ENCODE measurements at regions not wholly inside any gene's neighbourhood (a gene's known extent, or its start where the extent isn't known, plus 50 kb on each side); places are given as distances from the start of the nearest gene placed in this dataset.

DNA sequence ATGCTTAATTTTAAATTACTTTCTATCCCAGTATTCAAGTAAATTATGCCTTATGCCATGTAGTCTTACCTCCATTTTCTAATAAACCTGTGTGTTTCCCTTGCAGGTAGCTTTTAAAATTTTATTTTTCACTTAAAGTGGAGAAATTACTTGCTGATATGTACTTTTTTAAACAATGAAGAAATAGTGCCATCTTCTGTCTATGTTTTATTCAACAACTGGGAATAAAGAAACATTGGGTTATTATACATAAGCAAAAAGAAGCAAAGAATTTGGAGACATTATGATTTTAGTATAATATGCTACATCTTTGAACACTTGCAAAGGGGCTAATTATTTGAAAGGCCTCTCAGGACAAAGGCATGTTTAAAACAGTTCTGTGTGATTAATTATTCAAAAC lies 1912.9 kb downstream of the MRPL39 start:
- no peaks in the 10 kb centered on the region for H3K4me1 Mint-ChIP-seq (ENCODE audit: low read depth)

DNA sequence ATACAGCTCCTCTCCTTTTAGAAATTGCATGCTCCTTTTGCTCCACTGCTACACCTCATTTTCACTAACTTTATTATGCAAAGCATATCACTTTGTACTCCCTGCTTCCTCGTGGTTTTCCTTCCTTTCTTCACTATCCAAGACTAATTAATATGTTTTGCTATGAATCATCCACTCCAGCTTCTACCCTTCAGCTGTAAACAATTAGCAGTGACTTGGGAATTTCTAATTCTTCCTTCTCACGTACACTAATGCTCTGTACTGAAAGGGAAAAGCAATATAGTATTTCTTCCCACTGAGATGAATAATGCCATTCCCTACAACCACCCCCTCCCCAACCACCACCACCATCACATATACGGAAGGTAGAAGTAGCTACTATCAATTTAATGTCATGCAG lies 1917.0 kb downstream of the MRPL39 start:
- no peak overlapping the region for H3K4me3 Mint-ChIP-seq
- H3K36me3 Mint-ChIP-seq: no peaks in the 10 kb centered on the region
- DNase-seq: no peak
- no peaks in the 10 kb centered on the region for H3K9me3 Mint-ChIP-seq
- ChIA-PET POLR2A (no interaction called here), CTCF (no interaction called here)
- intact Hi-C loops (cut with micrococcal nuclease): no loop called here
- no peaks in the 10 kb centered on the region for H3K27me3 Mint-ChIP-seq
- no peak overlapping the region for H3K27ac Mint-ChIP-seq
- H3K4me1 Mint-ChIP-seq (ENCODE audit: low read depth): no peaks in the 10 kb centered on the region

More for the DNA sequence above, 1912.9 kb downstream of the MRPL39 start:
- CTCF ChIA-PET: no interaction called here
- intact Hi-C loops (cut with micrococcal nuclease): no loop called here
- Mint-ChIP-seq H3K27ac (no peak overlapping the region), H3K36me3 (no peaks in the 10 kb centered on the region), H3K4me3 (no peak overlapping the region), H3K27me3 (no peaks in the 10 kb centered on the region), H3K9me3 (peaks cover 9% of the 10 kb centered on the region)
- DNase-seq: no peak
- POLR2A ChIA-PET: no interaction called here

DNA sequence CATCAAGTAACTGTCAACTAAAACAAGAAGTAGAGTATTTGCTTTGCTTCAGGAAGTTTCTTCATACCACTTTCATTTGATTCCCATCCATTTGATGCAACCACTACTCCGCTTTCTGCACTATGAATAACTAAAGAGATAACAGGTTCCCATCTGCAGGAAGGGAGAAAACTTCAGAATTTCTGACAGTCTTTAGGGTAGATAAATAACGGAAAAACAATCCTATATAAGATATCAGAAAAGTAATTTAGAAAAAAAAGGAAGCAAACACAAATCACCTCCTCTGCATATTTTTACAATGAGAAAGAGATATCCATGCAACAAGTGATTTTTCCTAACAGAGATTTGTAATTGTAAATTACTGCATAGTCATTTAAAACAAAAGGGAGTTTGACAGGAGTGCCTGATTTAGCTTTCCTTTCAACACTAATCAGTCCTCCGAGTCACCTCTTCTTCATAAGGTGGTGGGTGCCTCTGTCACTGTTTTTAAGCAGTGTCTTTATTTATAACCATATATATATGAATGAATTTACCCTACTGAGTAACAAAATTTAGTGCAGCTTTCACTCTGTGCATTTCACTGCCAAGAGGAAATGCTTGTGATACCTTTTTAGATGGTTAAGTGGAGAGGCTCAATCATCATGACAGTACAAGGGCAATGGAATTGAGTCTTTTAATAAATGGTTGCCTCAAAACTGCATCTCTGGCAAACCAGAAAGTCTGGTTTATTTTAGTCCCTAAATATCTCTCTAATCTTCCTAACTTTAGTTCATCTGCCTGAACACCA lies 1920.4 kb downstream of the MRPL39 start:
- no peaks in the 10 kb centered on the region for H3K4me1 Mint-ChIP-seq (ENCODE audit: low read depth)
- H3K36me3 Mint-ChIP-seq: no peaks in the 10 kb centered on the region
- POLR2A ChIA-PET: no interaction called here
- H3K27me3 Mint-ChIP-seq: no peaks in the 10 kb centered on the region
- CTCF ChIA-PET: no interaction called here
- H3K4me3 Mint-ChIP-seq: no peak overlapping the region
- no peaks in the 10 kb centered on the region for H3K9me3 Mint-ChIP-seq
- no peak for DNase-seq
- intact Hi-C loops (cut with micrococcal nuclease): no loop called here
- no peak overlapping the region for H3K27ac Mint-ChIP-seq

DNA sequence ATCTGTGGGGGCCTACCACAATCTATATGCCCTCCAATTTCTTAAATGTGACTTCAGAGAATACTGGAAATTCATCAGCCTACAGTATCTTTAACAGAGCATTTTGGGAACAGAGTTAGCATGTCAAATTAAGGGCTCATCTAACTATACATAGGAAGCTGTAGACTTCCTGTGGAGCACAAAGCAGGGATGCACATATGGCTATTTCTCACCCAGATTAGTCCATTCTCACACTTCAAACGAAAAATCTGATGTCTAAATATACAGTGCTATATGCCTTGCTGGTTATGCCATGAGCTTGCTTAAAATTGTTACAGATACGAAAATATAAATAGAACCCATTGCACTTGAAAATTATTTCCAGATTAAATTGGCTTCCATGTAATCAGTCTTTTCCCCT lies 1922.8 kb downstream of the MRPL39 start:
- no peak overlapping the region for H3K27ac Mint-ChIP-seq
- ChIA-PET CTCF (no interaction called here), POLR2A (no interaction called here)
- no peak for DNase-seq
- no peaks in the 10 kb centered on the region for H3K36me3 Mint-ChIP-seq
- no peak overlapping the region for H3K4me3 Mint-ChIP-seq
- intact Hi-C loops (cut with micrococcal nuclease): no loop called here
- no peaks in the 10 kb centered on the region for H3K4me1 Mint-ChIP-seq (ENCODE audit: low read depth)
- H3K9me3 Mint-ChIP-seq: no peaks in the 10 kb centered on the region
- H3K27me3 Mint-ChIP-seq: no peaks in the 10 kb centered on the region

DNA sequence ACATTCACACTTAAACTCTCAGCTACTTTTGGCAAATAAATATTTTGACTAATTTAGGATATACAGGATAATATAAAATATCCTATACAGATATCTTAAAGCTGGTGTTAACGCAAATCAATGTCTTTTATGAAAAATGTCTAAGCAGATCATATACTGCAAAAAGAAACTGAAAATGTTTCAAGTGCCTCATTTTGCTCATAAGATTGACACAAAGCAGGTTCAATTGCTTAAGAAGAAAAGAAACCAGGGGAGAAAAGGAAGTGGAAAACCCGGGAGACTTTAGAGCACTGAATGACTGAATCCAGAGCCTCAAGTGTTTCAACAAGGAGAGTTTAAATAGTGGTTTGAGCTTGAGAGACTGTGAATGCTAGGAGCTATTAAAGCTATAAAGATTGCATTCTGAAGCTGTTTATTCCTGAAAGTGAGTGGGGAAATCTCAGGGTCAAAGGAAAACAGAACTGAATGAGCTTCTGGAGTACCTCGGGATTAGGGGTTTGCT lies 1943.0 kb downstream of the MRPL39 start:
- Mint-ChIP-seq H3K9me3 (no peaks in the 10 kb centered on the region), H3K36me3 (no peaks in the 10 kb centered on the region), H3K4me3 (no peak overlapping the region), H3K4me1 (ENCODE audit: low read depth) (no peaks in the 10 kb centered on the region), H3K27ac (no peak overlapping the region), H3K27me3 (no peaks in the 10 kb centered on the region)
- CTCF ChIA-PET: interaction anchor here (0.7 kb wide), 1 partner anchor 12 kb away, joined by 3 read pairs; no protein-coding TSS in a partner anchor
- intact Hi-C loops (cut with micrococcal nuclease): no loop called here
- no peak for DNase-seq
- POLR2A ChIA-PET: no interaction called here

DNA sequence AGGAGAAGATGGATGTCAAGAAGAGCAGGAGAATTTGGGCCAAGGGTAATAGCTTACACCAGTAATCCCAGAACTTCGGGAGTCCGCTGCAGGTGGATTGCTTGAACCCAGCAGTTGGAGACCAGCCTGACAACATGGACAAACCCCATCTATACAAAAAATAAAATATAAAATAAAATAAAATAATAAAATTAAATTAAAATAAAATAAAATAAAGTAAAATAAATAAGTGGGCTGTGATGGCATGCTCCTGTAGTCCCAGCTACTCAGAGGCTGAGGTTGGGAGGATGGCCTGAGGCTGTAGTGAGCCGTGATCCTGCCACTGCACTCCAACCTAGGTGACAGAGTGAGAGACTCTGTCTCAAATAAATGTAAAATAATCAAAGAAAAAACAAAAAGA lies 1946.7 kb downstream of the MRPL39 start:
- Mint-ChIP-seq H3K4me3 (no peak overlapping the region), H3K27me3 (no peaks in the 10 kb centered on the region), H3K36me3 (no peaks in the 10 kb centered on the region), H3K27ac (no peak overlapping the region), H3K9me3 (no peaks in the 10 kb centered on the region), H3K4me1 (ENCODE audit: low read depth) (no peaks in the 10 kb centered on the region)
- DNase-seq: no peak
- intact Hi-C loops (cut with micrococcal nuclease): no loop called here
- CTCF ChIA-PET: no interaction called here
- POLR2A ChIA-PET: no interaction called here

DNA sequence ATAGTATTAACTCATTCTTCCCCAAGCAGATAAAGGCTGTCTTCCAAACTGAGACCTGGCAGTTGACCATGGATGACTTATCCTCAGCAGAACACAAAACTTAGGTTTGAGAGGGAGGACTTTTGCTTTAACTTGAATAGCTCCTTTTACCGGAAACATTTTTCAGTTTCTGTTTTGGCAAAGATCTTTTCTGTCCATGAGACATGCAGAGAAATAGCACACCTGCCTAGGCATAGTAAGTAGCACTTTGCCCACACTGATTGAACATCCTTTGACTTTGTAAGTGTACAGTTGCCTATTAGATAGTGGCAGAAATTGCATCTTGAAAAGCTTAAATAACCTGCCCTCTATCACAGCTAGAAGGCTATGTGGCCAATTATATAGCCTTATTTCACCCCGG lies 1962.5 kb downstream of the MRPL39 start:
- H3K9me3 Mint-ChIP-seq: no peaks in the 10 kb centered on the region
- H3K4me1 Mint-ChIP-seq (ENCODE audit: low read depth): no peaks in the 10 kb centered on the region
- DNase-seq: no peak
- CTCF ChIA-PET: interaction anchor here (0.7 kb wide), 1 partner anchor 21 kb away, joined by 4 read pairs; no protein-coding TSS in a partner anchor
- no peak overlapping the region for H3K27ac Mint-ChIP-seq
- no peak overlapping the region for H3K4me3 Mint-ChIP-seq
- no peaks in the 10 kb centered on the region for H3K36me3 Mint-ChIP-seq
- no peaks in the 10 kb centered on the region for H3K27me3 Mint-ChIP-seq
- POLR2A ChIA-PET: no interaction called here
- intact Hi-C loops (cut with micrococcal nuclease): no loop called here

DNA sequence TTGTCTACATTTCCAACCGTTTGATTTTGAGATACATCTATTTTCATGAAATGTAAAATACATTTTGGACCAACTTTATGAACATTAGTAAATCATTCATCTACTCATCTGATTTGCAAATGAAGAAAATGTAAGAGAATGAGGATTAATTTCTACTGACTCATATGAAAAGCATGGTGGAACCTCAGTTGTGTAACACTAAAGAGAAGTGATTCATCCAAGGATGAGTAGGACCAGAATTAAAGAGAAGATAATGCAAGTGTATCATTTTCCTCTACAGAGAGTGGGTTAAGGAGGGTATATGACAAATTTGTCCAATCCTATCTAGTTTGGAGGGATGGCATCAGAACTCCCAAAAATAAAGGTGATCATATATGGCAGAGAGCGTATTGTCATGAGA lies 1967.6 kb downstream of the MRPL39 start:
- no peaks in the 10 kb centered on the region for H3K4me1 Mint-ChIP-seq (ENCODE audit: low read depth)
- H3K27me3 Mint-ChIP-seq: no peaks in the 10 kb centered on the region
- no peak overlapping the region for H3K4me3 Mint-ChIP-seq
- CTCF ChIA-PET: no interaction called here
- H3K36me3 Mint-ChIP-seq: no peaks in the 10 kb centered on the region
- no peaks in the 10 kb centered on the region for H3K9me3 Mint-ChIP-seq
- no peak for DNase-seq
- POLR2A ChIA-PET: no interaction called here
- intact Hi-C loops (cut with micrococcal nuclease): no loop called here
- H3K27ac Mint-ChIP-seq: no peak overlapping the region

DNA sequence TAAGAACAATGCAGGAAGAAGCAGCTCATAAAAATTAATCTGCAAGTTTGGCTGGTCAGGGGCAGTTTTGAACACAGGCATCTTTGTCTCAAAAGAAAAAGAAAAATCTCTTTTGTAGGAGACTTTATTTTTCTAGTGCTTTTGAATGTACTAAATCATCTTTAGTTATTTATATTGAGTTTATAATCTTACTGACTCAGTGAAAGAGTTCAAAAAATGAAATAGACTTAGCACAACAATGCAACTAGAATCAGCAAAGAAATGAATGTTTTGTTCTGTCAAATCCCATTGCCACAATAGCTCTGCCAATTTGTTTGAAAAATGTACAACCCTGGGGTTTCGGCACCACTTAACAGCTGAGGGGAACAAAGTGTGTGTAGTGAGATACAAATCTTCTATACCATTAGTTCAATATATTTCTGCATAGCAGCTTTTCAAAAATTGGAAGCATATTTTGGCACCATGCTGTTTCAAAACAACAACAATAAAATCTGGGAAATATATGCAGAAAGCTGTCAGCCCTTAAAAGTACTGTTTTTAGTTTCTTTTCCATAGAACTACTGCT lies 1969.1 kb downstream of the MRPL39 start:
- no peaks in the 10 kb centered on the region for H3K27me3 Mint-ChIP-seq
- no peak for DNase-seq
- no peaks in the 10 kb centered on the region for H3K36me3 Mint-ChIP-seq
- ChIA-PET POLR2A (no interaction called here), CTCF (no interaction called here)
- H3K9me3 Mint-ChIP-seq: no peaks in the 10 kb centered on the region
- H3K27ac Mint-ChIP-seq: no peak overlapping the region
- intact Hi-C loops (cut with micrococcal nuclease): no loop called here
- H3K4me3 Mint-ChIP-seq: no peak overlapping the region
- no peaks in the 10 kb centered on the region for H3K4me1 Mint-ChIP-seq (ENCODE audit: low read depth)

DNA sequence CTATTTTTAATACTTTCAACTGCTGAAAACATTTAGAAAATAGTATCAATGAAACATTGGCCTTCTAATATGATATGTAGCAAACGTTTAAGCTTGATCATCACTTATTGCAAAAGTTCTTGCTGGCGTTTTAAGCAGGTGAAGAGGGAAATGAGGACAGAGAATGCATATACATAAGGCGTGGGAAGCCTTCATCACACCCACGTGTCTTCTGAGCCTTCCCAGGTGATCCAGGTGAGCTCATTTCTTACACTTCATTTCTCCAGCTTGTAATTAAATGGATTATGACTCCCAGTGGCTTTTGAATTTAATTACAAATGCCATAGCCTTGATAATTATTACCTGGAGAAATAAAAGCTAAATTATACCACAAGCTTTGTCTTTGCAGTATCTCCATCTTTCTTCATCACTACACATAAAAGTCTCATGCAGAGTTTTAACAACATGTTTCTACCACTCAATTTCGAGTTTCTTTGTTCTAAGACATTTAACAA lies 1973.8 kb downstream of the MRPL39 start:
- H3K36me3 Mint-ChIP-seq: no peaks in the 10 kb centered on the region
- H3K27ac Mint-ChIP-seq: no peak overlapping the region
- H3K4me3 Mint-ChIP-seq: no peak overlapping the region
- DNase-seq: no peak
- no peaks in the 10 kb centered on the region for H3K9me3 Mint-ChIP-seq
- ChIA-PET POLR2A (no interaction called here), CTCF (no interaction called here)
- H3K27me3 Mint-ChIP-seq: no peaks in the 10 kb centered on the region
- intact Hi-C loops (cut with micrococcal nuclease): no loop called here
- no peaks in the 10 kb centered on the region for H3K4me1 Mint-ChIP-seq (ENCODE audit: low read depth)

DNA sequence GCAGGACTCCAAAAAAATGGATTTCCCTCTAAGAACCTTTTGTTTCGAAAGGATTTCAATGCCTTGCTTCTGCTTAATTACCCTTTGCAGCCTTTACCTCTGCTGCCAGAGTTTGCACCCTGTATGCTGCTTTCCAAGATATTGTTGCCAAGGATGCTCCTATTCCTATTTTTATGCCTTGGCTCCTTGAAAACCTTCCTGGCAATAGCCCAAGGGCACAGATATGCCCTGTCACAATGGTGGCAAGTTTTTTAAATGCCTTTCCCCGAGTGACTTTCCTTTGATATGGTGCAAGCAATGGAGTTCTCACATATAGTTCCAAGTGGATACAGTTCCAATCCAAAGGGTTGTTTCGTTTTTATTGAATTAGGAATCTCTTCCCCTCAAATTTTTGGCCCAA lies 1983.0 kb downstream of the MRPL39 start:
- CTCF ChIA-PET: no interaction called here
- Mint-ChIP-seq H3K4me3 (no peak overlapping the region), H3K4me1 (ENCODE audit: low read depth) (no peaks in the 10 kb centered on the region), H3K9me3 (no peaks in the 10 kb centered on the region), H3K27ac (no peak overlapping the region), H3K27me3 (no peaks in the 10 kb centered on the region), H3K36me3 (no peaks in the 10 kb centered on the region)
- DNase-seq: no peak
- intact Hi-C loops (cut with micrococcal nuclease): no loop called here
- POLR2A ChIA-PET: no interaction called here

DNA sequence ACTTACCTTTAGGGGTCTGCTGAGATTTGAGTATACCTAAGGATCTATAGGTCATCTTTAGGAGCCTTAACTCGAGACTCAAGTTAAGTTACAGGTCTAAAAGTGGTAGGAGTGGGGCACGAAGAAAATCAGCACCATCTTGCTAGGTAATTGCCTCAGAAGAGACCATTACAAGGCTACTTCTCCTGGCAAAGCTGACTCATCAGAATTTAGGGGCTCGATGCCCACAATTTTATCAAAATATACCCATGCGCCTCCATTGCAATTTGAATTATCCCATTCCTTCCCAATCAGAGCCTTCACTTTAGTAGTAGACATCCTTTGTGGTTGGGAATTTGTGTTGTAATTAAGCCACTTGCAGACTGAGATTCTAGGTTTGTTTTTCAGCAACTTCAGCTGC lies 1994.3 kb downstream of the MRPL39 start:
- Mint-ChIP-seq H3K27ac (no peak overlapping the region), H3K4me3 (no peak overlapping the region), H3K27me3 (no peaks in the 10 kb centered on the region), H3K9me3 (no peaks in the 10 kb centered on the region), H3K36me3 (no peaks in the 10 kb centered on the region), H3K4me1 (ENCODE audit: low read depth) (no peaks in the 10 kb centered on the region)
- CTCF ChIA-PET: no interaction called here
- POLR2A ChIA-PET: no interaction called here
- no peak for DNase-seq
- intact Hi-C loops (cut with micrococcal nuclease): no loop called here

DNA sequence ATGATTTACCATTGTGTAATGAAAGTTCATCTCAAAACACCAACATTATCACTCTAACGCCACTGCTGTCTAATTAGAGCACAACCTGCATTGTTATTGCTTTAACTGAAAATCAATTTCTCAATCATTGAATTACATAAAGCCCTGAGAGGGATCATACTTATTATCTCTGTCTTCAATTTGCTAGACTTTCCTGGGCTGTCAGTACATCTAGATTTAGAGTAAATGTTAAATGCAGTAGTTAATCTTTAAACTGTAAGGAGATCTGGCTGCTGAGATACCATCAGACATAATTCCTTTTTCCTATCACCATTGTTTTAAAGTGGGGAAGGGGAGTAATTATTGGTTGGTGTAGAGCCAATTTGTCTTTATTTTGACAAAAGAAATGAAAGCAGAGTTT lies 1995.1 kb downstream of the MRPL39 start:
- H3K4me1 Mint-ChIP-seq (ENCODE audit: low read depth): no peaks in the 10 kb centered on the region
- intact Hi-C loops (cut with micrococcal nuclease): no loop called here
- H3K4me3 Mint-ChIP-seq: no peak overlapping the region
- ChIA-PET CTCF (no interaction called here), POLR2A (no interaction called here)
- no peaks in the 10 kb centered on the region for H3K36me3 Mint-ChIP-seq
- no peaks in the 10 kb centered on the region for H3K27me3 Mint-ChIP-seq
- DNase-seq: no peak
- no peak overlapping the region for H3K27ac Mint-ChIP-seq
- H3K9me3 Mint-ChIP-seq: no peaks in the 10 kb centered on the region

Measured in activated CD4-positive, alpha-beta memory T cell treated with anti-CD3 and anti-CD28 coated beads for 36 hours (primary cell).